ENCODE measurements at regions not wholly inside any gene's neighbourhood (a gene's known extent, or its start where the extent isn't known, plus 50 kb on each side); places are given as distances from the start of the nearest gene placed in this dataset.
A peak's percentile ranks its signal among the peaks of the same experiment; 100 is the strongest.

DNA sequence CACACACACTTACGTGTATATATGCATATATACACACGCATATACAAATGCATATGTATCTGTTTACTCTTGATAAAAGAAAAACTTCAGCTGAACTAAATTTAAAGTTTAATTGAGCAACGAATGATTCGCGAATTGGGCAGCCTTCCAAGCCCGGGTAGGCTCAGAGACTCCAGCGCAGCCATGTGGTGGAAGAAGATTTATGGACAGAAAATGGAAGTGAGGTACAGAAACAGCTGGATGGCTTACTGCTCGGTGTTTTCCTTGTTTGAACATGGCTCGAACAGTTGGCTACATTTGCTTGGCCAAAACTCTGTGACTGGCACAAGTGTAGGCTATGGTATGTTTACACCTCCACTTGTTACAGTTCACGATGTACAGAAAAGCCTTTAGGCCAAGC, 239.3 kb upstream of the PRDM9 start:
- no peak for DNase-seq (ENCODE audit: low spot score)

DNA sequence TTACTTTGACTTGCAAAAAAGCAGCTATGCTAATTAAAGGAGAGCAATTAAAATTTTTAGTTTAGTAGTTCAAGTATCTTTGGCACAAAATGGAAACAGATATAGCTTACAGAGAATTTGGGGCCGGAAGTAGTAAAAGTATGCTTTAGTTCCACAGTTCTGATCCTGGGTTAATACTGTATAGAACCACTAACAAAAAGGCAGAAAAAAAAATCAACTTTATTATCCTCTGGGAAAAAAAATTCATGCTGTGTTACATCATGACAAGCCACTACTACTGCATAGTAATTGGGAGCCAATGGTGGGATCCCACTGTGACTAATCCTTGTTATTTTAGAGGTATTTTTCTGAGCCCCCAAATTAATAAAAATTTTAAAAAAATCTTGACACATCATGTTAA, 246.8 kb upstream of the PRDM9 start:
- no peak for DNase-seq (ENCODE audit: low spot score)
- in situ Hi-C loops (cut with HindIII; ENCODE audit: low sequenced_read_pairs), result no loop called here

More for the DNA sequence above, 239.3 kb upstream of the PRDM9 start:
- in situ Hi-C loops (cut with HindIII; ENCODE audit: low sequenced_read_pairs), result no loop called here

DNA sequence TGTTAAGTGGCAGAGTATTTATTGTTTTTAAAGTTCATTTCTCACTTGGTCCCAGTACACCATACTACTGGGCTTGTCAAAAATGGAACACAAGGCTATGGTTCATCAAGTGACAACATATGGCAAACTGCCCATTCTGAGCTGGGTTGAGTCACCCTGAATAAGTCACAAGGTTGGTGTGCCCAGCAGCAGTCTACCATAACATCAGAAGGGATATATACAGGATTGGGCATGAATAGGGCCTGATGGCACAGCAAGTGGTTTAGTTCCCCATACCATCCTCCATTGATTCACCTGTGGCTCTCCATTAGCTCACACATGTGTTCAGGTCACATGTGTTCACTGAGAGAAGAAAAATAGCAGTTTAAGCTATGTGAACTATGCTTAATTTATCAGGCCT, 249.8 kb upstream of the PRDM9 start:
- no peak for DNase-seq (ENCODE audit: low spot score)
- in situ Hi-C loops (cut with HindIII; ENCODE audit: low sequenced_read_pairs), result no loop called here

DNA sequence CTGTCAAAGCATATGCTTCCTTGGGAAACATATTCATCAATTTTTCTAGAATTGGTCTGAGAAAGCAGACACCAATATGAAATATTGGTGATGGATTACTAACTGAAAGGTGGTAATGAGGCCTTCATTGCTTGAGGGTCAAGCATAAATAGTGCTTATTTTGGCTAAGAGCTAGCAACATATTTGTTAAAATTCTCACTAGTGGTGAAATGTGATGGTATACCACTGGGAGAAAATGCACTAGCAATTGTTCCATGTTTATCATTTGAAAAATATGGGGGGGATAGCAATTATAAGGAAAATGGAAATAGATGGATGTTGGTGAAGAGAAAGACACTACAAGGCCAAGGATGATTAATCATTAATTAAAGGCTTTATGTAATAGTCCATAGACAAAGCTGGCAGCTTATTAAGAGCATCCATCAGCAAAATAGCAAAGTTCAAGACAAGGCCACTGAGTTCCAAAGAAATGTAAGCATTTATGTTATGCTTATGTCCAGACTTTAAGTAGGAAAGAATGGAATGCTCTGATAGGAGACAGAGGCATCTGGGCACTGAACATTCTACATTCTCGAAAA, 253.7 kb upstream of the PRDM9 start:
- DNase-seq (ENCODE audit: low spot score), result no peak
- in situ Hi-C loops (cut with HindIII; ENCODE audit: low sequenced_read_pairs), result no loop called here

DNA sequence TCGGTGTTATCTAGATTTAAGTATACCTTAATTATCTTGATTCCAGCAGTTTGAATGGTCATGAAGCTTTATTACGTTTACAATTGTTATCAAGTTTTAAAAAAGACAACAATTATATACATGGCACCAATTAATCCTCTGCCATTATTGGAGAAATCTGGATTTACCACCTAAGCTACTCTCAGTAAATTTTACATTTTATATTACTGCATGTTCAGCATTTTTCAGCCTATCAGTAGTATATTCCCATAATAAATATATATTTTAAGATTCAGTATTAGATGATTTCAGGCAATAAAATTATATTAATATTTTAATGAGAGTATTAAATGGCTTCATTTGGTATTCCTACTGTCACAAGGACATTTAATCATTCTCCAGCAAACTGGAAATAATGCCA, 264.5 kb upstream of the PRDM9 start:
- in situ Hi-C loops (cut with HindIII; ENCODE audit: low sequenced_read_pairs), result no loop called here

DNA sequence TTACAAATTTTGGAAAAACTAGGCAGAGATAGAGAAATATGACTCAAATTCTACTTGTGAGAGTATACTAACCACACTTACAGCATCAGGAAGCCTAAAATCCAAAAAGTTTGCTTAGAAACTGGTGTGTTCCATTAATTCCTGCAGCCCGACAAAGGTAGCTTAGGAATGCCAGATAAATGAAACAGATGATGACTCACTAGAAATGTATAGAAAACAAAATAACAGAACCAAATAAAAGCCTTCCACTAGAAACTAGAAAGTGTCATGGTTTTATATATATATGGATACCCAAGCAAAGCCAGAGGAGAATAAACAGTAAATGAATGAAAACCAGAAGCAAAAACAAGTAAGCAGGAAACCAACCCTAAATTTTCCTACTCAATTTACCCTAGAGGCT, 272.2 kb upstream of the PRDM9 start:
- DNase-seq (ENCODE audit: low spot score), result no peak
- in situ Hi-C loops (cut with HindIII; ENCODE audit: low sequenced_read_pairs), result no loop called here

More for the DNA sequence above, 264.5 kb upstream of the PRDM9 start:
- no peak for DNase-seq (ENCODE audit: low spot score)

DNA sequence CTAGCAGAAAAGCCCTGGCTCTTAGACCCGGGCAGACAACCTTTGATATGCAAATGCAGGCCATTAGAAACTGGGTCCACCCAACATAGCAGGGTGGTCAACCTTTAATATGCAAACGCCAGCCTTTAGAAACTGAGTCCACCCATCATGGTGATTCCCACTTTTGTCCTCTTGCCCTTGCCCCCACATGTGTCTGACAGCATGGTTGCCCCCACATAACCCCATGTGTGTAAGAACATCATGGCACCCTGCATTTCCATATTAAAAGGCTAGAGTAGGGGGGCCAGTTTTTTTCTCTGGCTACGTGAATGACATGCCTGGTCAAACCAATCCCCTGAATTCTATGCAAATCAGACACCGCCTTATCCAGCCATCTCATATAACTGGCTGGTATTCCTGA, 273.2 kb upstream of the PRDM9 start:
- in situ Hi-C loops (cut with HindIII; ENCODE audit: low sequenced_read_pairs), result no loop called here
- DNase-seq (ENCODE audit: low spot score), result no peak

DNA sequence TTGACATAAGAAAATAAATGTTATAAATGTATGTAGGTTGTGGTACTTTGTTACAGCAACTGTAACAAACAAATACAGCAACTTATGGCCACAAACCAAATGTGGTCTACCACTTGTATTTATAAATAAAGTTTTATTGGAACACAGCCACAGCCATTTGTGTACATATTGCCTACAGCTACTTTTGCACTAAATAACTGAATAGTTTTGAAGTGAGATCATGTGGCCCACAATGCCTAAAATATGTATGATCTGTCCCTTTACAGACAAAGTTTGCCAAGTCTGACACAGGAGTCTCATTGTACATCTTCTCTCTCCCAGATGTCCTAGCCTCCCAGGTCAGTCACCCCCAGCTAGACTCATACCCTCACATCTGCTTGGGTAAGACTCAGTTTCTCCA, 283.6 kb upstream of the PRDM9 start:
- in situ Hi-C loops (cut with HindIII; ENCODE audit: low sequenced_read_pairs), result no loop called here
- DNase-seq (ENCODE audit: low spot score), result no peak

DNA sequence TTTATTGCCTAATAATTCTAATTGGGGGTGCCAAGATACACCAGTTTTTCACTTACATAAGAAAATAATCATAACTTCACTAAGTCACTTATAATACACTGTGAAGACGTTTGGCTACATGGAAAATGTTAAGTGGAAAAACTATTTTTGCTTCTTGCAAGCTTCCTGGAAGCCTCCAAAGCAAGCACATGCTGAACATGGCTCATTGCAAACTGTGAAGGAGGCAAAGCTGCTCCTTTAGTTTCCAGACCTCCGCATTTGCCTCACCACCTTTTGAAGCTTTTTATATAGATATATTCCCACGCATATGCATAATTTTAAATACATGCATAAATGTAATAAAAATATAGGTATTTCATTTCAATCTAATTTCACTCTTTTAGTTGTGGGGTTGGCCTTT, 285.6 kb upstream of the PRDM9 start:
- in situ Hi-C loops (cut with HindIII; ENCODE audit: low sequenced_read_pairs), result no loop called here
- no peak for DNase-seq (ENCODE audit: low spot score)

DNA sequence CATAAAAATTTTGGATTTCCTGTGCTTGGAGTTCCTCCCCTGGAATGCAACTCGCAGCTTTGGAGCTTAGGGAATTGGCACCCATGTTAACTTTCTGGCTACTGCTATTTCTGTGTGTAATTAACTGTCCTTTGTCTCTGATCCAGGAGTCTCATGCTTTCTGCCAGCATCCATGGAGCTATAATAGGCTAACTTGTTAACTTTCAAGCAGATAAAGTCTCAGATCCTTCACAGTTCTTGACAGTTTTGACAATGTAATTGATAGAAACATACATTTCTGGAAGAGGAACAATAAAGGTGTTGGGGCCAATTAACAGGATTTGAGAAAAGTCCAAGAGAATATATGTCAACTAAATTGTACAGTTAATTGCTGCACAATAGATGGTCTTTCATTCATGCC, 290.2 kb upstream of the PRDM9 start:
- DNase-seq (ENCODE audit: low spot score), result no peak
- in situ Hi-C loops (cut with HindIII; ENCODE audit: low sequenced_read_pairs), result no loop called here

DNA sequence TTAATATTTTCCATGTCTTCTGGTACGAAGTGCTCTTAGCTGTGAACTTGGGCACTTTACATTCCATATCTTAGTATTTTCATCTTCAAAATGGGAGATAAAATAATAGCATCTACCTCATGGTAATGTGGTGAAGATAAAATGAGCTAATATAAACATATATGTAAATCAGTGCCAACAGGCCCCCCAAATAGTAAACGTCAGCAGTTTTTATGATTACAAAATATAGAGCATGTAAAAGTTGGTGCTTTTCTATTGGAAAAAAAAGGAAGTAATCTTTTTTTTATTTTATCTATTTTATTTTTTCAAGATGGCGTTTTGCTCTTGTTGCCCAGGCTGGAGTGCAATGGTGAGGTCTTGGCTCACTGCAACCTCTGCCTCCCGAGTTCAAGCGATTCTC, 291.1 kb upstream of the PRDM9 start:
- in situ Hi-C loops (cut with HindIII; ENCODE audit: low sequenced_read_pairs), result no loop called here
- no peak for DNase-seq (ENCODE audit: low spot score)

DNA sequence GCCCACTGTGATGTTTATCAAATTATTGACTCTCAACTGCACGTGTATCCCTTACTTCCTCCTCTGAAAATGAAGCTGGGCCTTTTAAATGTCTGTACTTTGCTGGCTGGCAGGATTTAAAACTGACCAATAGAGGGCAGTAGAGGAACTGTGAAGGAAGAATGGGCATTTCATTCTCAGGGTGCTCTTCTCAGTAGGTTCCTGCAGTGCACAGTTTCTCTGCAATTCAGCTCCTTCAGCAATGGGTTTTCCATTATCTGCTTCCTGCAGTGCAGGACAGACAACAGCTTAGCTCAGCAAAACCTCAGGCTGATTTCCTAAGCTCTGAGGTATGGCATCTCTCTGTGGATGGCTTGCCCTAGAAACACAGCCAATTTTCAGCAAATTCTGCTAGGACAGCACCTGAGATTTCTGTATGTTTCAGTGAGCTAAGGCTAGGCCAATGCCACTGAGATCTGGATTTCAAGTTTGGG, 298.4 kb upstream of the PRDM9 start:
- in situ Hi-C loops (cut with HindIII; ENCODE audit: low sequenced_read_pairs), result no loop called here
- peak; percentile 17 for DNase-seq (ENCODE audit: low spot score)

DNA sequence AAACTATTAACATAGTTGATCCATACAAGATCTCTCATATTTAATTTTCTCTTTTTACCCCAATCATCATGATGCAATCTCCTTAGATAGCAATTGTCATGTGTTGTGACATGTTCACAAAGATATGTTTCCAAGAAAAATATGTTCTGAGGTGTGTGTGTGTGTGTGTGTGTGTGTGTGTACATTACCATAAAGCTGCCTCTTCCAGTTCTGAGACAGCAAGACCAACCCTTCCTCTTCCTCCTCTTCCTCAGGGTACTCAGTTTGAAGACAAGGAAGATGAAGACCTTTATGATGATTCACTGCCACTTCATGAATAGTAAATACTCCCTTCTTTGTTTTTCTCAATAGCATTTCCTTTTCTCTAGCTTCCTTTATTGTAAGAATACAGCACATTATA, 303.3 kb upstream of the PRDM9 start:
- DNase-seq (ENCODE audit: low spot score), result no peak
- in situ Hi-C loops (cut with HindIII; ENCODE audit: low sequenced_read_pairs), result no loop called here

DNA sequence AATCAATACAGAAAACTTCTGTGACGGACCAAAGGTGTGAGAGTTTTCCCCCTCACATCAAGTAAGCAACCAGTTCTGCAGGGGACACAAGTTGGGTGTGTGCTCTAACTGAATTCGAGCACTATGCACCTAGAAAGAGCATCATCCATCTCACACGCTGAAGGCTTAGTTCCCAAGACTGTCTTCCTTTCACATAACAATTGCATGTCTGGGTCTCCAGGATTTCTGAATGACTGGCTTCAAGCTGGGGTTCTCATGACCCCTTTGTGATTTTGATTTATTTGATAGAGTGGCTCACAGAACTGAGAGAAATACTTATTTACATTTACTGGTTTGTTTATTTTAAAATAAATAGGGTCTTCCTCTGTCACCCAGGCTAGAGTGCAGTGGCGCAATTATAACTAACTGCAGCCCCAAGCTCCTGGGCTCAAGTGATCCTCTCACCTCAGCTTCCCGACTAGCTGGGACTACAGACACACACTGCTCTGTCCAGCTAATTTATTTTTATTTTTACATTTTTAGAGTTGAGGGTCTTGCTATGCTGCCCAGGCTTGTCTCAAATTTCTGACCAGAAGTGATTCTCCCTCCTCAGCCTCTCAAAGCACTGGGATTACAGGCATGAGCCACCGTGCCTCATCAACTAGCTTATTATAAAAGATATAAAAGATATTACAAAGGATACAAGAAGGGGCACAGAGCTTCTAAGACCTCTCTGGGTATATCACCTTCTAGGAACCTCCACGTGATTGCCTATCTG, 316.7 kb upstream of the CDH12 start:
- in situ Hi-C loops (cut with HindIII; ENCODE audit: low sequenced_read_pairs), result no loop called here
- DNase-seq (ENCODE audit: low spot score), result no peak

DNA sequence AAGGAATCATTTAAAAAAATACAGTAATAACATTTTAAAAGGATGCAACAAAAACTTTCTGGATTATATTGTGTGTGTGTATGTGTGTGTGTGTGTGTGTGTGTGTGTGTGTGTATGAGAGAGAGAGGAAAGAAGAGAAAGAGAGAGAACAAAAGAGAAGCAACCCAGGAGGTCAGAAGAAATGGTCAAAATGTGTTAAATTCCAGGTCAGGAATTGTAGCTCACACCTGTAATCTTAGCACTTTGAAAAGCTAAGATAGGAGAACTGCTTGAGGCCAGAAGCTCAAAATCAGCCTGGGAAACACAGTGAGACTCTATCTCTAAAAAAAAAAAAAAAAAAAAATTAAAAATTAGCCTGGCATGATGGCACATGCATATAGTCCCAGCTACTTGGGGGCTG, 311.8 kb upstream of the CDH12 start:
- DNase-seq (ENCODE audit: low spot score), result no peak
- in situ Hi-C loops (cut with HindIII; ENCODE audit: low sequenced_read_pairs), result no loop called here

DNA sequence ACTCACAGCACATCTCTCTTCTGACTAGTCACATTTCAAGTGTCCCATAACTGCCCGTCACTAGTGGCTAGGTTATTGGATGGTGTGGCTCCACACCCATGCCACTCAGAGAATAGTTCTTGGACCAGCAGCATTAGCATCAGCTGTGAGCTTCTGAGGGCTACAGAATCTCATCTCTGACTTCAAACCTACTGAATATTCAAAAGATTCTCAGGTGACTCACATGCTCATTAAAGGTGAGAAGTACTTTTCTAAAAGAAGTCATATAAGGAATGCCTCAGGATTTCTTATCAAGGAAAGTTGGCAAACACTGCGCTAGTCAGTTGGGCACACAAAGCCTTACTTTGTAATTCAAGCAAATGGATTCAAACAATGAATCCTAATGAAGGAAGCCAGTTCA, 305.0 kb upstream of the CDH12 start:
- no peak for DNase-seq (ENCODE audit: low spot score)
- in situ Hi-C loops (cut with HindIII; ENCODE audit: low sequenced_read_pairs), result no loop called here

DNA sequence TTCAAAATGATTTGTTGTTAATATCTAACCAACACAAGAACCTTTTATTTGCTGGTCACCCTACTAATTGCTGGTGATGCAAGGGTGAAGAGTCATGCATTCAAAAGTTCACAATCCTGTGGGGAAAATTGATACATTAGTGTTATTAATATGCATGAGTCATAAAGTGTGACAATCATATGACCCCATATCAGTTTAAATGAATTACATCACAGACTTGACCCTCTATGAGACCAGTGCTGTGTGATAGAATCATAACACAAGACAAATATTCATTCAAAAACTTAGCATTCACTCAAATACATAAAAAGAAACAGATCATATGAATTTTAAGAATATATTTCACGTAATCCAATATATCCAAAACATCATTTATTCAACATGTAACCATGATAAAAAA, 304.6 kb upstream of the CDH12 start:
- in situ Hi-C loops (cut with HindIII; ENCODE audit: low sequenced_read_pairs), result no loop called here
- no peak for DNase-seq (ENCODE audit: low spot score)

DNA sequence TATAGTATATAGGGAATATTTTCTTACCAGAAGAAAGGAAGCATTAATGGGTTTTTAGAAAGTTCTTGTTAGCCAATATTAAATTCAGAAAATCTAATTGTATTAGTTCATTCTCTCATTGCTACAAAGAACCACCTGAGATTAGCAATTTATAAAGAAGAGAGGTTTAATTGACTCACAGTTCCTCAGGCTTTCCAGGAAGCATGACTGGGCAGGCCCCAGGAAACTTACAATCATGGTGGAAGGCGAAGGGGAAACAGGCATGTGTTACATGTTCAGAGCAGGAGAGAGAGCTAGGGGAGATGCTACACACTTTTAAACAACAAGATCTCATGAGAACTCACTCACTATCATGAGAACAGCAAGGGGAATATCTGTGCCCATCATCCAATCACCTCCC, 304.0 kb upstream of the CDH12 start:
- in situ Hi-C loops (cut with HindIII; ENCODE audit: low sequenced_read_pairs), result no loop called here
- DNase-seq (ENCODE audit: low spot score), result no peak

DNA sequence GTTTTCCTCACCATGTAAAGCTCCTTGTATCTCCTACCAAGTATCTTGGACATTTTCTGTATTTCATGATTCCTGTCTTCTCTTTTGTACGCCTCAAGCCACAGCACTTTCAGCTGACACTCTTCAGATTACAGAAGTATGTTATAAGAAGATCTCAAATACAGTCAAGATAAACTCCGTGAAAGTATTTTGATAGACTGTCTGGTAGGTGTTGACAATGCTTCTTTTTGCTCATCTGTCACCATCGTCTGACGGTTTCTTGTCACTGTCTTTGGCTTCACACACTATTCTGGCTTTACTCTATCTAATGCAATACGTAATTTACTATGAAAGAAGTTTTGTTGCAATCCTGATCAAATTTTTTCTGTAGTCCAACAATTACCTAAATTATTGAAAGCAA, 294.5 kb upstream of the CDH12 start:
- no peak for DNase-seq (ENCODE audit: low spot score)
- in situ Hi-C loops (cut with HindIII; ENCODE audit: low sequenced_read_pairs), result no loop called here

DNA sequence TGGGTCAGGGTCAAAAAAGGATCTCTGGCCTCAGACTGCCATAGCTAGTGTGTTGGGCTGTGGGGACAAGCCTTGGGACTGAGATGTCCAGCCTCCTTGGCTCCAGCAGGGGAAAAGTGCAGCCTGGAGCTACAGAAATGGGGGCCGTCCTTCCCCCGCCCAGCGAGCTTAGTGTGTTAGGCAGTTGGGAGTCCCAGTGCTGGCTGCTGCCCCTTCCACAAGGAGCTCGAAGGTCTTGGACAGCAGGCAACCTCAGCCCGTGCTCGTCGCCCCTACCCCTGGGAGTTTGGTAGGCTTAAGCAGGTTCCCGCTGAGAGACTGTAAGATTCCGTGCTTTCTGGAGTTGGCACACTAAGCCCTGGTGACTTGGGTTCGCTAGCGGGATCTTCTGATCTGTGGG, 293.0 kb upstream of the CDH12 start:
- in situ Hi-C loops (cut with HindIII; ENCODE audit: low sequenced_read_pairs), result no loop called here

More for the DNA sequence above, 293.0 kb upstream of the CDH12 start:
- no peak for DNase-seq (ENCODE audit: low spot score)
